ENCODE measurements at regions not wholly inside any gene's neighbourhood (a gene's known extent, or its start where the extent isn't known, plus 50 kb on each side); places are given as distances from the start of the nearest gene placed in this dataset.

DNA sequence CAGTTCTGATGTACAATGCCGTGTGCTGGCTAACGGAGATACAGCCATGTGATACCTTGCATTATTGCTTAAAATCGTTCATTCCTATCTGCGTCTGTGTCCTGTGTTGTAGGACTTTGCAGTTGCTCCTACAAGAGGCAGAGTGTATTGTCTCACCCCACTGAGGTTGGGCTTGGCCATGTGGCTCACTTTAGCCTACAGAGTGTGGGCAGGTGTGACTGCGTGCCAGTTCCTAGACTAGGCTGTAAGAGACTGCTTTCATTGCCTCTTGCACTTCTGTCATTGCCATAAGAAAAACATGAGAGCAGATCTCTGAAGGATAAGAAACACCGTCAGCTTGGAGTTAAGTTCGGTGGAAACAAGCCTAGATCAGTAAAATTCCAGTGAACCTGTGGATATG lies 197.7 kb upstream of the CRY1 start:
- H3K4me3 ChIP-seq = no peak overlapping the region
- DNase-seq = no peak
- H3K9me3 ChIP-seq = no peaks in the 10 kb centered on the region
- no peaks in the 10 kb centered on the region for H3K36me3 ChIP-seq
- H3K27me3 ChIP-seq = no peaks in the 10 kb centered on the region

- no peaks in the 10 kb centered on the region for H3K36me3 ChIP-seq
- peak overlapping the region; percentile 6; the same call in 1 of the 2 replicates for H3K4me3 ChIP-seq
- H3K27me3 ChIP-seq = no peaks in the 10 kb centered on the region
- H3K9me3 ChIP-seq = no peaks in the 10 kb centered on the region
- DNase-seq = peak; percentile 81
These were observed 203.3 kb upstream of the CRY1 start for GRCh38 chr12:107296681-107297089.

- H3K9me3 ChIP-seq = no peaks in the 10 kb centered on the region
- H3K27me3 ChIP-seq = no peaks in the 10 kb centered on the region
- no peak overlapping the region for H3K4me3 ChIP-seq
- H3K36me3 ChIP-seq = no peaks in the 10 kb centered on the region
- DNase-seq = no peak
These were observed 209.4 kb upstream of the CRY1 start for GRCh38 chr12:107302649-107303341.

GRCh38 chr12:107304588-107305532 lies 211.5 kb upstream of the CRY1 start:
- Histone ChIP-seq H3K27me3 (no peaks in the 10 kb centered on the region; the same call in 1 of the 2 replicates), H3K36me3 (no peaks in the 10 kb centered on the region), H3K4me3 (no peak overlapping the region), H3K9me3 (no peaks in the 10 kb centered on the region)
- DNase-seq = no peak

DNA sequence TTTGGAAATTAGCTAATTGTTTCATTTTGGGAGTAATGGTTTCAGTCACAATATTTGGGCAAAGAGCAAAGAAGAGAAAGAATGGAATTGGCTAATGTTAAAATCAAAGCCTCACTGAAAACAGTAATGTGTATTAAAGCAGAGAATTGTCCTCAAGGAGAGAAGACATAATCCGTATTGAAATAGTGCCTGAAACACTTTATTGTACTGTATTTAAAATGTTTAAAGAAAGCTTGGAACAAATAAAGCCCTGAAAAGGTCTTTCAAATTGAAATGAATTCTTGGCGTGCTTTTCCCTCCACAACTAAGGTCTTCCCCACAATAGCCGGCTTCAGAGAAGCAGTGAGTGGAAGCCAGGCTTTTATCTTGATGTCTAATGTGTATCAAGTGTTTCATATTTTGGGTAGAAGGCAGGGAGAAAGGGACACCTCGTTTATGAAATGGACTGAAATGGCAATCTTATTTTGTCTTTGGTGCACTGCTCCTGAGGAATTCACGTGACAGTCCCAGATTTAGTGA lies 212.9 kb upstream of the CRY1 start:
- Histone ChIP-seq H3K4me3 (no peak overlapping the region), H3K27me3 (peaks cover 6% of the 10 kb centered on the region), H3K9me3 (no peaks in the 10 kb centered on the region), H3K36me3 (no peaks in the 10 kb centered on the region)
- no peak for DNase-seq

GRCh38 chr12:107308310-107308709 lies 215.0 kb upstream of the CRY1 start:
- H3K9me3 ChIP-seq = no peaks in the 10 kb centered on the region
- no peak overlapping the region for H3K4me3 ChIP-seq
- no peak for DNase-seq
- H3K36me3 ChIP-seq = no peaks in the 10 kb centered on the region
- peaks cover 19% of the 10 kb centered on the region for H3K27me3 ChIP-seq

GRCh38 chr12:107309020-107309419 lies 215.7 kb upstream of the CRY1 start:
- H3K27me3 ChIP-seq = peaks cover 26% of the 10 kb centered on the region
- DNase-seq = no peak
- no peak overlapping the region for H3K4me3 ChIP-seq

DNA sequence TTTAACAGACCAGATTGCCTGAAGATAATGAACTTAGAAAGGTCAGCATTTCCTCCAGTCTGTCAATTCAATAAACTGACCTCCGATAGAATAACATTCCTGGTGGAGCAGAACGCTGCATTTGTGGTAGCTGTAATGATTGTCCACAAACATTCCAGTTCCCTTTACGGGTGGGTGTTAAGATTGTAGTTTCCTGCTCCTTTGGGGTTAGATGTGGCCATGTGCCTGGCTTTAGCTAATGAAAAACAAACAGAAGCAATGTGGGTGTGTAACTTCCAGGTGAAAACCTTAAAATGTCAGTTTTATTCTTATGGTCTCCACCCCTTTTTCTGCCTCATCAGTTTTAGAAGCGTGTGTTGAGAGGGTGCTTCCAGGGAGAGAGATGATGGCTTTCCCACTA lies 217.3 kb upstream of the CRY1 start:
- no peak for DNase-seq
- Histone ChIP-seq H3K36me3 (no peaks in the 10 kb centered on the region), H3K4me3 (no peak overlapping the region), H3K27me3 (peaks cover 40% of the 10 kb centered on the region), H3K9me3 (no peaks in the 10 kb centered on the region)

More at GRCh38 chr12:107309020-107309419, 215.7 kb upstream of the CRY1 start:
- no peaks in the 10 kb centered on the region for H3K9me3 ChIP-seq
- no peaks in the 10 kb centered on the region for H3K36me3 ChIP-seq

DNA sequence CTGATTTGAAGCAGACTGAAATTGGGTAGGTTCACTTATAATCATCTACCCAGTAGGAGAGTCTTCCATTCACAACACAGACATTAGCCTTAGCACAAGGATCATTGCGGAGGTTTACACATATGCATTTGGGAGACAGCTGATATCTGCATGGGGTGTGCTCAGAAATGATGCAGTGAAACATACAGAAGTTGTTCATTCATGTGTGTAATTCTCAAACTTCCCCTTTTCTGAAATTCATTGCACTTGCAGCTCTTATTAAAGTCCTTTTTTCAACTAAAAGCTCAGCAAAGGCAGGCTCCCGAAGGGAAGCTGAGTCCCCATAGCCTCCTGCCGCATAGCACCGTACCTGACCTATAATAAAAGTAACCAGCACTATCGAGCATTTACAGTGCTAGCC lies 218.3 kb upstream of the CRY1 start:
- H3K36me3 ChIP-seq = no peaks in the 10 kb centered on the region
- H3K4me3 ChIP-seq = no peak overlapping the region
- H3K9me3 ChIP-seq = no peaks in the 10 kb centered on the region
- DNase-seq = no peak
- peaks cover 43% of the 10 kb centered on the region for H3K27me3 ChIP-seq

GRCh38 chr12:107317751-107318555 lies 224.6 kb upstream of the CRY1 start:
- Histone ChIP-seq H3K27me3 (peaks cover 40% of the 10 kb centered on the region), H3K4me3 (peak overlapping the region; percentile 53), H3K36me3 (no peaks in the 10 kb centered on the region), H3K9me3 (no peaks in the 10 kb centered on the region)
- peak; percentile 93 for DNase-seq

GRCh38 chr12:107318556-107318805 lies 225.1 kb upstream of the CRY1 start:
- no peaks in the 10 kb centered on the region for H3K9me3 ChIP-seq
- peak overlapping the region; percentile 53 for H3K4me3 ChIP-seq
- no peak for DNase-seq
- no peaks in the 10 kb centered on the region for H3K36me3 ChIP-seq
- peaks cover 39% of the 10 kb centered on the region for H3K27me3 ChIP-seq

DNA sequence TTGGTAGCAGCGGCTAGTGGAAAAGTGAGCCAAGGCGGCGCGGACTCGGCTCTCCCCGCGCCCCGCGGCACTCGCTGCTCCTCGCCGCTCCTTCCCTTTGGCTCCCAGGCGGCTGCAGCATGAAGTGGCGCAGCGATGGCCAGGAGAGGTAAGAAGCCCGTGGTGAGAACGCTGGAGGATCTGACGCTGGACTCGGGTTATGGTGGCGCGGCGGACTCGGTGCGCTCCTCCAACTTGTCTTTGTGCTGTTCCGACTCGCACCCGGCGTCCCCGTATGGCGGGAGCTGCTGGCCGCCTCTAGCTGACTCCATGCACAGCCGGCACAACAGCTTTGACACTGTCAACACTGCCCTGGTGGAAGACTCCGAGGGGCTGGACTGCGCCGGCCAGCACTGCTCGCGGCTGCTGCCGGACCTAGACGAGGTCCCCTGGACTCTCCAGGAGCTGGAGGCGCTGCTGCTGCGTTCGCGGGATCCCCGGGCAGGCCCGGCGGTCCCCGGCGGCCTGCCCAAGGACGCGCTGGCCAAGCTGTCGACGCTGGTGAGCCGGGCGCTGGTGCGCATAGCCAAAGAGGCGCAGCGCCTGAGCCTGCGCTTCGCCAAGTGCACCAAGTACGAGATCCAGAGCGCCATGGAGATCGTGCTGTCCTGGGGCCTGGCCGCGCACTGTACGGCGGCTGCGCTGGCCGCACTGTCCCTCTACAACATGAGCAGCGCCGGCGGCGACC lies 225.6 kb upstream of the CRY1 start:
- Histone ChIP-seq H3K9me3 (no peaks in the 10 kb centered on the region), H3K27me3 (peaks cover 37% of the 10 kb centered on the region)

GRCh38 chr12:107319533-107320032 lies 226.2 kb upstream of the CRY1 start:
- no peak for DNase-seq
- H3K9me3 ChIP-seq = no peaks in the 10 kb centered on the region
- H3K27me3 ChIP-seq = peaks cover 31% of the 10 kb centered on the region
- H3K4me3 ChIP-seq = peak overlapping the region; percentile 53
- H3K36me3 ChIP-seq = no peaks in the 10 kb centered on the region

More for the DNA sequence above, 225.6 kb upstream of the CRY1 start:
- H3K36me3 ChIP-seq = no peaks in the 10 kb centered on the region
- peak overlapping the region; percentile 53 for H3K4me3 ChIP-seq
- DNase-seq = peak; percentile 55

DNA sequence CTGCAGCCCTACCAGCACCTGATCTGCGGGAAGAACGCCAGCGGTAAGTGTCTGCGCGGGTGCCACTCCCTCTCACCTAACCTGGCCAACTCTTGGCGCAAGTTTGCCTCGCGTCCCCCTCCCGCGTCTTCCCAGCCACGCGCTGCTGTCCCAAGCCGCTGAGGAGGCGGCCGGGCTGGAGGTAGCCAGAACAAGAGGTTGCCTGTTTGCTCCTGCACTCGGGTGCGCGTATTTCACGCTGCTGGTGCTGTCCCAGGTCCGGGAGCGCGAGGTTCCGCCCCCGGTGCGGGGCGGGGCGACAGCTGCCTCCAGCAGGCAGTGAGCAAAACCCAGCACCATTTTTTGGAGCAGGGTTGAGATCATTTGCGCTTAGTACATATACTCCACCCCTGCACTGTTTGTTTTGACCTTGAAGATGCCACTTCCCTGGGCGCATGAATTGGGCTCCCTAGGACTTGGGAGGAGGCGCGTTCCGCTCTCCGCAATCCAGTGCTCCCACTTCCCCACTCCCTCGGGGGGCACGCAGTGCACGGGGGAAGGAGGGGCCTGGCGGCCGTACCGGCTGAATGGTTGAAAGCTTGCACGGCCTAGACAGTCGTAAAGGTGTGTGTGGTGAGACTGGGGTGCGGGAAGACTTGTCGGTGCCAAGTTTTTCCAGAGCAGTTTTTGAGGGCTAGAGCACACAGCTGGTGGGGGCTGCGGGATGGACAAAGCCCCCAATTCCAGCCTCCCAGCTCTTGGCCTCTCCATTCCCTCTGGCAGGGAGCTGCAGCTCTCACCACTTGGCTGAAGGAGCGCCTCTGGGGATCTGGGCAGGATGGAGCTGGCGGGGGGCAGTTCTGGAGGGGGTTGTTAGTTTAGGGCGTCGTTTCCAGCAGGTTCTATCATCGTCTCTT lies 226.9 kb upstream of the CRY1 start:
- H3K27me3 ChIP-seq = peaks cover 24% of the 10 kb centered on the region
- DNase-seq = peak; percentile 68

DNA sequence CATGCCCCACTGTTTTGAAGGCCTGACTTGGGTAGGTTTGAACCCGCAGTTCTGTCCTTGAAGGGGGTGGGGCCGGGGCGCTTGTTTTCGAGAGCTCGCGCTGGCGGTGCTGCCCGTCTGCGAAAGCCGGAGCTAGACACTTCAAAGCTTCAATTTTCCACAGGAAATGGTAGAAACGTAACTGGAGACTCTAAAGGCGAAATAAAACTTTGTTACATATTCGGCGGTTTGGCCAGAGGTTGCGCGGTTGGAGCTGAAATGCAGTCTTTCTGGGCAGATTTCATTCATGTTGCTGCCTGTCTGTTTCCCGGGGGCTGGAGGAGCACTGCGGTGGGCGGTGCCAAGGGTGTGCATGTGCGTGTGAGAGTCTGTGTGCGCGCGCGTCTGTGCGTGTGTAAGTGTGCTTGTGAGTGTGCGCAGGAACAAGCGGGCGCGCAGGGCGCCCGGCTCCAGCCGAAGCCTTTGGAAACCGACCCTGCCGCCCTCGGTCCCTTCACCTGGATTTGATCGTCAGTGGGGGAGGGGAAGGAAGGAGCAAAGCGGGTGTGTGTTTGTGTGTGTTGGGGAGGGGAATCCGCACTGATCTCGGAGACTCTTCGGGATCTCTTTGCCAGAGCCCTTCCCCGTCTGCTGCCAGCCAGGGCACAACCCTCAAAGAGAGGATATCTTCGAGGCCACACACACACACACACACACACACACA lies 227.7 kb upstream of the CRY1 start:
- peak overlapping the region; percentile 53 for H3K4me3 ChIP-seq
- H3K27me3 ChIP-seq = peaks cover 19% of the 10 kb centered on the region

More for the DNA sequence above, 226.9 kb upstream of the CRY1 start:
- H3K36me3 ChIP-seq = no peaks in the 10 kb centered on the region
- peak overlapping the region; percentile 53 for H3K4me3 ChIP-seq
- no peaks in the 10 kb centered on the region for H3K9me3 ChIP-seq

More for the DNA sequence above, 227.7 kb upstream of the CRY1 start:
- peak; percentile 37 for DNase-seq
- H3K36me3 ChIP-seq = no peaks in the 10 kb centered on the region
- H3K9me3 ChIP-seq = no peaks in the 10 kb centered on the region
